Right lobe of liver (tissue), 6 donors: ENCODE measurements at regions not wholly inside any gene's neighbourhood (a gene's known extent, or its start where the extent isn't known, plus 50 kb on each side); places are given as distances from the start of the nearest gene placed in this dataset.

Source experiments
- ATAC-seq, 4 donors: fragments of 200-7000 bp; cut with Tn5 transposase; one replicate each; pipeline ENCODE4 v1.9.1; 2020; ENCODE audit warnings: mild to moderate bottlenecking in 4 of 4, moderate library complexity in 4 of 4
- DNase-seq, 3 donors: peaks; one replicate each; pipeline ENCODE4 v3.0.0-alpha.2; 2020
- H3K27ac ChIP-seq, 3 donors: fragments of 200-600 bp; one replicate each; pipeline ENCODE4 v1.8.0; 2022
- H3K27me3 ChIP-seq, 2 donors: fragments of 200-600 bp; one replicate each; pipeline ENCODE4 v1.8.0; 2022
- H3K36me3 ChIP-seq, 4 donors: fragments of 200-600 bp; sonication (generic) in 1 of 4; one replicate each; pipeline versions ENCODE4 v1.5.1 to v1.8.0; 2017 to 2022; ENCODE audit warnings: control low read depth in 1 of 4
- H3K4me1 ChIP-seq, 4 donors: fragments of 200-600 bp; sonication (generic) in 1 of 4; one replicate each; pipeline versions ENCODE4 v1.5.1 to v1.8.0; 2017 to 2022; ENCODE audit warnings: control low read depth in 1 of 4
- H3K4me3 ChIP-seq, 3 donors: fragments of 200-600 bp; one replicate each; pipeline ENCODE4 v1.8.0; 2022
- H3K9me3 ChIP-seq, 4 donors: fragments of 200-600 bp; sonication (generic) in 1 of 4; one replicate each; pipeline versions ENCODE4 v1.5.1 to v1.8.0; 2017 to 2022; ENCODE audit warnings: control low read depth in 1 of 4
- CTCF ChIP-seq, 4 donors: fragments of 200-600 bp in 3 of 4; fragments of 450-650 bp in 1 of 4; IDR thresholded peaks; one replicate each; pipeline versions ENCODE4 v1.5.1 to v1.8.0; 2016 to 2022; ENCODE audit warnings: antibody characterized with exemption in 4 of 4, mild to moderate bottlenecking in 2 of 4
- POLR2A ChIP-seq: fragments of 450-650 bp; IDR thresholded peaks from one replicate; pipeline ENCODE4 v1.6.1; 2017; ENCODE audit warnings: antibody characterized with exemption, mild to moderate bottlenecking
- WGBS: methylation state at CpG from one replicate; pipeline ENCODE4 v1.1.6; 2018; ENCODE audit warnings: low coverage, low lambda C conversion rate; ENCODE audit not compliant: insufficient coverage; ENCODE audit errors: missing lambda C conversion rate; 5-methylcytosine and 5-hydroxymethylcytosine counted together
- intact Hi-C, 2 donors: fragments of 100-400 bp; cut with DNase I; formaldehyde crosslinking; loops; one replicate each; pipeline versions ENCODE4 v1.11.2 to v1.14.1; 2022
- donor health status: DM: no; HTN: yes; CAD: no.
- donor health status: DM: no; HTN: no; CAD: no.
- donor health status: DM: no; HTN: no; CAD: no.
- donor health status: DM: no; HTN: yes; CAD: no.
- donor health status: DM: no; HTN: yes; CAD: no.

GRCh38 chr4:148946271-148946670 lies 504.1 kb upstream of the NR3C2 start:
- ATAC-seq = no peak
- WGBS = 80% methylated on average over 1 of the region's 1 CpG
- Histone ChIP-seq H3K27me3 (no peaks in the 10 kb centered on the region), H3K36me3 (no peaks in the 10 kb centered on the region), H3K9me3 (no peaks in the 10 kb centered on the region), H3K27ac (no peak overlapping the region), H3K4me3 (no peak overlapping the region), H3K4me1 (no peaks in the 10 kb centered on the region)
- intact Hi-C loops = no loop called here
- no peak for DNase-seq
- TF ChIP-seq CTCF (IDR thresholded peaks at IDR 0.05) = no peak
- no peak for TF ChIP-seq POLR2A

- Histone ChIP-seq H3K27ac (no peak overlapping the region), H3K36me3 (no peaks in the 10 kb centered on the region), H3K27me3 (no peaks in the 10 kb centered on the region), H3K4me1 (no peaks in the 10 kb centered on the region), H3K4me3 (no peak overlapping the region), H3K9me3 (no peaks in the 10 kb centered on the region)
- TF ChIP-seq POLR2A (no peak), CTCF (IDR thresholded peaks at IDR 0.05) (no peak)
- ATAC-seq (no peak), DNase-seq (no peak)
- intact Hi-C loops = no loop called here
These were observed 502.6 kb upstream of the NR3C2 start for GRCh38 chr4:148944839-148945219.

- Histone ChIP-seq H3K9me3 (no peaks in the 10 kb centered on the region), H3K27ac (no peak overlapping the region), H3K4me1 (no peaks in the 10 kb centered on the region), H3K4me3 (no peak overlapping the region), H3K27me3 (no peaks in the 10 kb centered on the region), H3K36me3 (no peaks in the 10 kb centered on the region)
- ATAC-seq (no peak), DNase-seq (no peak)
- intact Hi-C loops = no loop called here
- WGBS = 55% methylated on average over 10 of the region's 10 CpGs
- TF ChIP-seq POLR2A (no peak), CTCF (IDR thresholded peaks at IDR 0.05) (no peak)
These were observed 502.1 kb upstream of the NR3C2 start for GRCh38 chr4:148944136-148944838.

- H3K27ac ChIP-seq = no peak overlapping the region
- no peaks in the 10 kb centered on the region for H3K9me3 ChIP-seq
- no peak for DNase-seq
- no peaks in the 10 kb centered on the region for H3K27me3 ChIP-seq
- 24% methylated on average over 3 of the region's 3 CpGs for WGBS
- H3K4me1 ChIP-seq = no peaks in the 10 kb centered on the region
- H3K36me3 ChIP-seq = no peaks in the 10 kb centered on the region
- ATAC-seq = no peak
- TF ChIP-seq CTCF (IDR thresholded peaks at IDR 0.05) = no peak
- no peak for TF ChIP-seq POLR2A
- intact Hi-C loops = no loop called here
- no peak overlapping the region for H3K4me3 ChIP-seq
These were observed 492.8 kb upstream of the NR3C2 start for GRCh38 chr4:148934926-148935578.
